HEK293T (cell line): ENCODE measurements at regions not wholly inside any gene's neighbourhood (a gene's known extent, or its start where the extent isn't known, plus 50 kb on each side); places are given as distances from the start of the nearest gene placed in this dataset.

Experiments
- ARNT ChIP-seq: fragments of 450-650 bp; IDR thresholded peaks from 2 replicates; pipeline ENCODE4 v1.6.1; 2017; ENCODE audit warnings: mild to moderate bottlenecking
- BHLHE40 ChIP-seq: fragments of 450-650 bp; IDR thresholded peaks from 2 replicates; pipeline ENCODE4 v1.6.1; 2016; ENCODE audit warnings: mild to moderate bottlenecking, moderate library complexity, borderline replicate concordance
- ELF4 ChIP-seq: fragments of 450-650 bp; IDR thresholded peaks from 2 replicates; pipeline ENCODE4 v1.6.1; 2017; ENCODE audit warnings: antibody characterized with exemption
- FOXA1 ChIP-seq: fragments of 450-650 bp; IDR thresholded peaks from 2 replicates; pipeline ENCODE4 v1.6.1; 2016; ENCODE audit warnings: mild to moderate bottlenecking
- FOXM1 ChIP-seq: fragments of 450-650 bp; IDR thresholded peaks from 2 replicates; pipeline ENCODE4 v1.6.1; 2017; ENCODE audit warnings: mild to moderate bottlenecking, borderline replicate concordance
- HDGF ChIP-seq: fragments of 450-650 bp; IDR thresholded peaks from 2 replicates; pipeline ENCODE4 v1.6.1; 2017; ENCODE audit warnings: antibody characterized with exemption, borderline replicate concordance
- NFRKB ChIP-seq: fragments of 450-650 bp; IDR thresholded peaks from 2 replicates; pipeline ENCODE4 v1.6.1; 2016; ENCODE audit warnings: mild to moderate bottlenecking, moderate library complexity
- SP1 ChIP-seq: fragments of 450-650 bp; IDR thresholded peaks from 2 replicates; pipeline ENCODE4 v1.6.1; 2017
- SUZ12 ChIP-seq: fragments of 450-650 bp; IDR thresholded peaks from 2 replicates; pipeline ENCODE4 v1.6.1; 2016; ENCODE audit warnings: mild to moderate bottlenecking
- TARDBP ChIP-seq: fragments of 450-650 bp; IDR thresholded peaks from 2 replicates; pipeline ENCODE4 v1.6.1; 2016

GRCh38 chr1:232702911-232703310 is 73.0 kb upstream of the SIPA1L2 start:
- TF ChIP-seq ARNT (no peak), NFRKB (no peak), SUZ12 (no peak), BHLHE40 (no peak), FOXM1 (no peak), FOXA1 (no peak), HDGF (no peak), SP1 (no peak), TARDBP (no peak), ELF4 (no peak)
